ENCODE measurements at regions not wholly inside any gene's neighbourhood (a gene's known extent, or its start where the extent isn't known, plus 50 kb on each side); places are given as distances from the start of the nearest gene placed in this dataset.

DNA sequence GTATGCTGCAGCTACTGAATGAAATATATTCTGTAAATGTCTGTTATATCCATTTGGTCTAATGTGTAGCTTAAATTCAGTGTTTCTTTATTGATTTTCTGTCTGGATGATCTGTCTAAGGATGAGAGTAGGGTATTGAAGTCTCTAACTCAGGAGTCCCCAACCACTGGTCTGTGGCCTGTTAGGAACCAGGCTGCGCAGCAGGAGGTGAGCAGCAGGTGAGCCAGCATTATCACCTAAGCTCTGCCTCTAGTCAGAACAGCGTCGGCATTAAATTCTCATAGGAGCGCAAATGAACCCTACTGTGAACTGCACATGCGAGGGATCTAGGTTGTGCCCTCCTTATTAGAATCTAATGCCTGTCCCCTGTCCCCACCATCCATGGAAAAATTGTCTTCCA, 329.7 kb upstream of the RGS6 start:
- no peak for TF ChIP-seq EZH2phosphoT487 (IDR thresholded peaks at IDR 0.05; ENCODE audit: borderline replicate concordance)
- TF ChIP-seq, protein P1, sequence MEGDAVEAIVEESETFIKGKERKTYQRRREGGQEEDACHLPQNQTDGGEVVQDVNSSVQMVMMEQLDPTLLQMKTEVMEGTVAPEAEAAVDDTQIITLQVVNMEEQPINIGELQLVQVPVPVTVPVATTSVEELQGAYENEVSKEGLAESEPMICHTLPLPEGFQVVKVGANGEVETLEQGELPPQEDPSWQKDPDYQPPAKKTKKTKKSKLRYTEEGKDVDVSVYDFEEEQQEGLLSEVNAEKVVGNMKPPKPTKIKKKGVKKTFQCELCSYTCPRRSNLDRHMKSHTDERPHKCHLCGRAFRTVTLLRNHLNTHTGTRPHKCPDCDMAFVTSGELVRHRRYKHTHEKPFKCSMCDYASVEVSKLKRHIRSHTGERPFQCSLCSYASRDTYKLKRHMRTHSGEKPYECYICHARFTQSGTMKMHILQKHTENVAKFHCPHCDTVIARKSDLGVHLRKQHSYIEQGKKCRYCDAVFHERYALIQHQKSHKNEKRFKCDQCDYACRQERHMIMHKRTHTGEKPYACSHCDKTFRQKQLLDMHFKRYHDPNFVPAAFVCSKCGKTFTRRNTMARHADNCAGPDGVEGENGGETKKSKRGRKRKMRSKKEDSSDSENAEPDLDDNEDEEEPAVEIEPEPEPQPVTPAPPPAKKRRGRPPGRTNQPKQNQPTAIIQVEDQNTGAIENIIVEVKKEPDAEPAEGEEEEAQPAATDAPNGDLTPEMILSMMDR (conservative IDR thresholded peaks at IDR 0.05; ENCODE audit: low read length): no peak
- peaks cover 17% of the 10 kb centered on the region for H3K9me3 ChIP-seq (ENCODE audit: insufficient read depth, low read depth, low read length)
- peaks cover 24% of the 10 kb centered on the region for H3K36me3 ChIP-seq (ENCODE audit: insufficient read depth, low read length)
- peaks cover 51% of the 10 kb centered on the region for H3K4me1 ChIP-seq (ENCODE audit: insufficient read depth, low read length, poor library complexity, severe bottlenecking)
- 0 out of 2 replicates have a peak, but pooled peaks cover 4% of the 10 kb centered on the region for H3F3A ChIP-seq (ENCODE audit: low read depth)
- no peak overlapping the region for H3K4me2 ChIP-seq (ENCODE audit: low read depth, low read length, poor library complexity, severe bottlenecking)
- H3K9ac ChIP-seq (ENCODE audit: low read depth, low read length, poor library complexity, severe bottlenecking): no peak overlapping the region
- no peaks in the 10 kb centered on the region for H3K27me3 ChIP-seq (ENCODE audit: insufficient read depth, low read length, poor library complexity, severe bottlenecking)
- peaks cover 87% of the 10 kb centered on the region for H3K79me2 ChIP-seq (ENCODE audit: insufficient read depth, low read length)
- no peak overlapping the region for H2AFZ ChIP-seq (ENCODE audit: low read length)
- H3K9me2 ChIP-seq (replicated peaks; ENCODE audit: low read depth, low read length): no peaks in the 10 kb centered on the region
- H3K4me3 ChIP-seq (ENCODE audit: low read length, poor library complexity, severe bottlenecking): no peak overlapping the region
- H4K20me1 ChIP-seq (ENCODE audit: insufficient read depth, low read length, poor library complexity, severe bottlenecking): no peaks in the 10 kb centered on the region

DNA sequence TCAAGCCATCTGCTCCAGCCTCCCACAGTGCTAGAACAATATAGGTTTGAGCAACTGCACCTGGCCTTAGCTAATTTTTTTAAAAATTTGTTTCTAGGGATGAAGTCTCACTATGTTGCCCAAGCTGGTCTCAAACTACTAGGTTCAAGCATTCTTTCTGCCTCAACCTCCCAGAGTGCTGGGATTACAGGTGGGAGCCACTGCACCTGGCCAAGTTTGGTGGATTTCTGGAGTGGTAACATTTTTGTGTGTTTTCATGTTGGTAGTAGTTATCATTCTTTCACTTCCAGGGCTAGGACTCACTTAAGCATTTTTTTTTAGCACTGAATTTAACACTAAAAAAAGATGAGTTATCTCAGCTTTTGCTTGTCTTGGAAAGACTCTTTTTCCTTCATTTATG, 328.0 kb upstream of the RGS6 start:
- no peak for TF ChIP-seq EZH2phosphoT487 (IDR thresholded peaks at IDR 0.05; ENCODE audit: borderline replicate concordance)
- TF ChIP-seq, protein P1 (conservative IDR thresholded peaks at IDR 0.05; ENCODE audit: low read length): no peak
- no peak overlapping the region for H3K4me3 ChIP-seq (ENCODE audit: low read length, poor library complexity, severe bottlenecking)
- H4K20me1 ChIP-seq (ENCODE audit: insufficient read depth, low read length, poor library complexity, severe bottlenecking): no peaks in the 10 kb centered on the region
- H3F3A ChIP-seq (ENCODE audit: low read depth): no peaks in the 10 kb centered on the region
- H3K9me3 ChIP-seq (ENCODE audit: insufficient read depth, low read depth, low read length): peaks cover 17% of the 10 kb centered on the region
- H3K4me1 ChIP-seq (ENCODE audit: insufficient read depth, low read length, poor library complexity, severe bottlenecking): peaks cover 45% of the 10 kb centered on the region
- peaks cover 24% of the 10 kb centered on the region for H3K36me3 ChIP-seq (ENCODE audit: insufficient read depth, low read length)
- no peak overlapping the region for H2AFZ ChIP-seq (ENCODE audit: low read length)
- peaks cover 92% of the 10 kb centered on the region for H3K79me2 ChIP-seq (ENCODE audit: insufficient read depth, low read length)
- H3K9me2 ChIP-seq (replicated peaks; ENCODE audit: low read depth, low read length): no peaks in the 10 kb centered on the region
- H3K27me3 ChIP-seq (ENCODE audit: insufficient read depth, low read length, poor library complexity, severe bottlenecking): no peaks in the 10 kb centered on the region
- H3K4me2 ChIP-seq (ENCODE audit: low read depth, low read length, poor library complexity, severe bottlenecking): no peak overlapping the region
- H3K9ac ChIP-seq (ENCODE audit: low read depth, low read length, poor library complexity, severe bottlenecking): no peak overlapping the region

DNA sequence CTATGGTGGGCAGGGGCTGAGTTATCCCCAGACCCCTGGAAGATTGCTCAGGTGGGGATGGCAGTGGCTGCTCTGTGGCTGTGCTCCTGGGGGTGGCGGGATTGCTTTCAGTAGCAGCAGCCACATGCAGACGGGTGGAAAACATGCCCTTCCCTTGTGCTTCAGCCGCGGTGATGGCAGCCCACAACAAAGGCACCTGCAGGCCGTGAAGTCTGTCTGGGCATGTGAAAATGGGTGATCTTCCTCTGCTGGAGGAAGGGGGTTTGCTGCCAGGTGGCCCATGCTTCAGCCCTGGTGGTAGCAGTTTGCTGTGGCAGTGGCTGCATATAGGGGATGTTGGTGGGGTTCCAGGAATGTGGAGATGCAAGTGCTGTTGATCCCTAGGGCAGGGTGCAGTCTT, 326.2 kb upstream of the RGS6 start:
- Histone ChIP-seq H3K27me3 (ENCODE audit: insufficient read depth, low read length, poor library complexity, severe bottlenecking) (no peaks in the 10 kb centered on the region), H3K4me3 (ENCODE audit: low read length, poor library complexity, severe bottlenecking) (no peak overlapping the region), H3K36me3 (ENCODE audit: insufficient read depth, low read length) (peaks cover 10% of the 10 kb centered on the region), H3K79me2 (ENCODE audit: insufficient read depth, low read length) (peaks cover 82% of the 10 kb centered on the region), H3K9ac (ENCODE audit: low read depth, low read length, poor library complexity, severe bottlenecking) (peak overlapping the region; percentile 48), H3K9me3 (ENCODE audit: insufficient read depth, low read depth, low read length) (peaks cover 8% of the 10 kb centered on the region; the same call in 1 of the 2 replicates), H3K4me2 (ENCODE audit: low read depth, low read length, poor library complexity, severe bottlenecking) (peak overlapping the region; percentile 35), H4K20me1 (ENCODE audit: insufficient read depth, low read length, poor library complexity, severe bottlenecking) (no peaks in the 10 kb centered on the region), H2AFZ (ENCODE audit: low read length) (no peak overlapping the region), H3K9me2 (replicated peaks; ENCODE audit: low read depth, low read length) (no peaks in the 10 kb centered on the region), H3K4me1 (ENCODE audit: insufficient read depth, low read length, poor library complexity, severe bottlenecking) (peaks cover 46% of the 10 kb centered on the region), H3F3A (ENCODE audit: low read depth) (no peaks in the 10 kb centered on the region)
- TF ChIP-seq, protein P1 (conservative IDR thresholded peaks at IDR 0.05; ENCODE audit: low read length): peak; percentile 31
- no peak for TF ChIP-seq EZH2phosphoT487 (IDR thresholded peaks at IDR 0.05; ENCODE audit: borderline replicate concordance)

Data from Loucy (cell line).